K562 (cell line): ENCODE measurements at regions not wholly inside any gene's neighbourhood (a gene's known extent, or its start where the extent isn't known, plus 50 kb on each side); places are given as distances from the start of the nearest gene placed in this dataset.
A peak's percentile ranks its signal among the peaks of the same experiment; 100 is the strongest.

Source experiments
- ATAC-seq: fragments of 200-7000 bp; cut with Tn5 transposase; 3 replicates; pipeline ENCODE4 v1.9.1; 2020; ENCODE audit warnings: moderate library complexity
- BruUV-seq: library from RNA; stranded (reverse); fragments of 400-500 nt; replicated peaks from 2 replicates; lab custom pipeline; 2021; lab: Mats Ljungman, UMichigan
- CTCF ChIA-PET: fragments of 300-600 bp; formaldehyde crosslinking; extraction: SDS; loops from one replicate; lab custom pipeline; 2021; ENCODE audit warnings: low intra/inter-chr PET ratio; lab: Yijun Ruan, JAX
- POLR2A ChIA-PET: fragments of 300-600, 350-650 bp; sonication (Branson Sonifier 250); formaldehyde crosslinking; extraction: SDS; loops from one replicate; lab custom pipeline; 2021; ENCODE audit warnings: antibody characterized with exemption, inconsistent platforms; lab: Yijun Ruan, JAX
- DNase-seq, 4 experiments: peaks; one replicate each; pipeline versions ENCODE4 v3.0.0 to v3.0.0-alpha.2; 2011 to 2018; ENCODE audit warnings: low spot score in 3 of 4, mixed read lengths in 3 of 4; ENCODE audit errors: extremely low read depth in 1 of 4
- FAIRE-seq: peaks from 2 replicates; lab custom pipeline; 2011; peaks lifted over from hg19 to GRCh38; lab: Jason Lieb, UNC
- H2AFZ ChIP-seq: 2 replicates; pipeline ENCODE4 v1.6.0; 2011; ENCODE audit warnings: low read depth, low read length, control low read depth, inconsistent platforms
- H3K27ac ChIP-seq: fragments of 200-600 bp; 3 replicates; pipeline ENCODE4 v1.8.0; 2011; ENCODE audit warnings: low read depth, mild to moderate bottlenecking, control low read depth, inconsistent platforms, low read length, moderate library complexity, mixed read lengths; ENCODE audit errors: extremely low read depth
- H3K27me3 ChIP-seq, 2 experiments: fragments of 300-600 bp in 1 of 2; 2 replicates in 1 of 2; 3 replicates in 1 of 2; pipeline versions ENCODE4 v1.6.0 to v1.8.0; 2011; ENCODE audit warnings: inconsistent platforms in 2 of 2, low read length in 2 of 2, mild to moderate bottlenecking in 1 of 2, mixed read lengths in 1 of 2, moderate library complexity in 1 of 2; ENCODE audit not compliant: control insufficient read depth in 2 of 2, insufficient read depth in 2 of 2
- H3K36me3 ChIP-seq: fragments of 300-600 bp; 3 replicates; pipeline ENCODE4 v1.8.0; 2011; ENCODE audit warnings: mild to moderate bottlenecking, low read length, inconsistent platforms; ENCODE audit not compliant: control insufficient read depth, insufficient read depth
- H3K4me1 ChIP-seq, 2 experiments: fragments of 200-600 bp in 1 of 2; replicated peaks in 1 of 2; 2 replicates in 1 of 2; 3 replicates in 1 of 2; pipeline versions ENCODE4 v1.5.1 to v1.8.0; 2011; ENCODE audit warnings: inconsistent platforms in 2 of 2, low read length in 2 of 2, mild to moderate bottlenecking in 1 of 2, mixed read lengths in 1 of 2, moderate library complexity in 1 of 2; ENCODE audit not compliant: control insufficient read depth in 2 of 2, insufficient read depth in 2 of 2
- H3K4me2 ChIP-seq: 2 replicates; pipeline ENCODE4 v1.6.1; 2011; ENCODE audit warnings: low read length, control low read depth, inconsistent platforms, mixed read lengths; ENCODE audit not compliant: insufficient read depth
- H3K4me3 ChIP-seq: fragments of 200-600 bp; sonication (generic), shearing (Covaris generic); 2 replicates; pipeline ENCODE4 v1.5.1; 2016; ENCODE audit warnings: control low read depth, inconsistent platforms
- H3K79me2 ChIP-seq: fragments of 200-600 bp; 3 replicates; pipeline ENCODE4 v1.8.0; 2011; ENCODE audit warnings: low read length, inconsistent platforms; ENCODE audit not compliant: control insufficient read depth, insufficient read depth
- H3K9ac ChIP-seq, 2 experiments: 2 replicates each; pipeline versions ENCODE4 v1.6.0 to v1.6.1; 2011; ENCODE audit warnings: low read depth in 2 of 2, low read length in 2 of 2, control low read depth in 1 of 2, inconsistent platforms in 1 of 2, mild to moderate bottlenecking in 1 of 2, mixed read lengths in 1 of 2; ENCODE audit not compliant: insufficient read depth in 1 of 2
- H3K9me1 ChIP-seq: one replicate; pipeline ENCODE4 v1.6.0; 2011; ENCODE audit warnings: inconsistent platforms, mild to moderate bottlenecking, low read length, moderate library complexity; ENCODE audit not compliant: control insufficient read depth, insufficient read depth
- H3K9me3 ChIP-seq: replicated peaks from 2 replicates; pipeline ENCODE4 v1.5.1; 2011; ENCODE audit warnings: low read depth, low read length, inconsistent platforms; ENCODE audit not compliant: control insufficient read depth, insufficient read depth
- H4K20me1 ChIP-seq: replicated peaks from 2 replicates; pipeline ENCODE4 v1.6.1; 2011; ENCODE audit warnings: low read length, inconsistent platforms, mixed read lengths; ENCODE audit not compliant: control insufficient read depth, insufficient read depth
- CCNT2 ChIP-seq: IDR thresholded peaks from 2 replicates; pipeline ENCODE4 v1.6.1; 2011; ENCODE audit warnings: borderline replicate concordance, low read depth, mild to moderate bottlenecking, moderate library complexity, mixed read lengths, low read length; ENCODE audit not compliant: insufficient read length; ENCODE audit errors: extremely low read depth
- CREB3L1 ChIP-seq: fragments of 450-650 bp; IDR thresholded peaks from 2 replicates; pipeline ENCODE4 v1.6.1; 2014; ENCODE audit warnings: low read depth, mild to moderate bottlenecking, moderate library complexity, borderline replicate concordance
- CTBP1 ChIP-seq: fragments of 450-650 bp; IDR thresholded peaks from 2 replicates; pipeline ENCODE4 v1.6.1; 2016; ENCODE audit warnings: borderline replicate concordance
- EGR1 ChIP-seq: fragments of 450-650 bp; conservative IDR thresholded peaks from 2 replicates; pipeline ENCODE4 v1.6.1; 2017; ENCODE audit warnings: mild to moderate bottlenecking
- EWSR1 ChIP-seq: fragments of 450-650 bp; IDR thresholded peaks from 2 replicates; pipeline ENCODE4 v1.6.1; 2018; ENCODE audit warnings: borderline replicate concordance, mild to moderate bottlenecking, low read depth, moderate library complexity; ENCODE audit not compliant: partially characterized antibody
- FOXA3 ChIP-seq, 2 experiments: fragments of 450-650 bp in 1 of 2; sonication (generic) in 1 of 2; formaldehyde crosslinking; IDR thresholded peaks in 1 of 2; conservative IDR thresholded peaks in 1 of 2; 2 replicates each; pipeline versions ENCODE4 v1.4.0 to v1.8.0; 2020 to 2022; ENCODE audit warnings: mild to moderate bottlenecking in 2 of 2, missing genetic modification reagents in 1 of 2
- FOXJ2 ChIP-seq: fragments of 200-800 bp; sonication (Bioruptor generic); IDR thresholded peaks from 2 replicates; pipeline ENCODE4 v1.6.1; 2016; ENCODE audit warnings: missing genetic modification characterization, missing compliant biosample characterization
- GATAD2A ChIP-seq: fragments of 450-650 bp; IDR thresholded peaks from 2 replicates; pipeline ENCODE4 v1.6.1; 2017
- HNRNPK ChIP-seq: fragments of 200-400 bp; formaldehyde crosslinking; IDR thresholded peaks from one replicate; pipeline ENCODE4 v1.6.1; 2018; ENCODE audit warnings: mild to moderate bottlenecking, low read depth, low read length; ENCODE audit not compliant: poor library complexity, severe bottlenecking
- HNRNPLL ChIP-seq: fragments of 200-400 bp; formaldehyde crosslinking; IDR thresholded peaks from 2 replicates; pipeline ENCODE4 v1.6.1; 2017; ENCODE audit warnings: low read length, low read depth, mild to moderate bottlenecking; ENCODE audit not compliant: poor library complexity, severe bottlenecking
- MIER1 ChIP-seq: fragments of 450-650 bp; IDR thresholded peaks from 2 replicates; pipeline ENCODE4 v1.6.1; 2016; ENCODE audit warnings: antibody characterized with exemption, mild to moderate bottlenecking, low read depth
- POLR2AphosphoS2 ChIP-seq: IDR thresholded peaks from 2 replicates; pipeline ENCODE4 v1.6.1; 2012; ENCODE audit warnings: low read length, improper control_type of control experiment
- RAD51 ChIP-seq: fragments of 450-650 bp; IDR thresholded peaks from 2 replicates; pipeline ENCODE4 v1.7.1; 2016; ENCODE audit warnings: low read depth, mild to moderate bottlenecking, borderline replicate concordance
- RNF2 ChIP-seq: sonication (generic); IDR thresholded peaks from 2 replicates; pipeline ENCODE4 v1.6.1; 2016
- SMAD2 ChIP-seq: fragments of 150-350 bp; IDR thresholded peaks from 2 replicates; pipeline ENCODE4 v1.6.1; 2014; ENCODE audit warnings: low read depth, mild to moderate bottlenecking, low read length
- SNAPC5 ChIP-seq: fragments of 250-450 bp; sonication (Bioruptor Pico); IDR thresholded peaks from 2 replicates; pipeline ENCODE4 v1.8.0; 2021; ENCODE audit warnings: moderate library complexity, mild to moderate bottlenecking, inconsistent platforms
- SPI1 ChIP-seq: IDR thresholded peaks from 2 replicates; pipeline ENCODE4 v1.6.1; 2011; ENCODE audit warnings: low read depth, low read length, control low read depth, borderline replicate concordance
- ZNF134 ChIP-seq: fragments of 250-450 bp; sonication (Bioruptor Pico); conservative IDR thresholded peaks from 2 replicates; pipeline ENCODE4 v1.4.0; 2020
- ZNF212 ChIP-seq: fragments of 450-650 bp; formaldehyde crosslinking; IDR thresholded peaks from 2 replicates; pipeline ENCODE4 v1.4.0; 2020; ENCODE audit warnings: mild to moderate bottlenecking
- ZNF589 ChIP-seq: fragments of 200-800 bp; sonication (Bioruptor generic); IDR thresholded peaks from 2 replicates; pipeline ENCODE4 v1.6.1; 2016; ENCODE audit warnings: low read depth, missing genetic modification characterization, missing compliant biosample characterization
- WGBS: fragments of 100-300 bp; shearing (Covaris generic); methylation state at CpG from one replicate; pipeline ENCODE4 v1.1.6; 2016; ENCODE audit warnings: low coverage, mixed read lengths; ENCODE audit not compliant: insufficient coverage; ENCODE audit errors: missing lambda C conversion rate; 5-methylcytosine and 5-hydroxymethylcytosine counted together
- in situ Hi-C: fragments of 300-500 bp; cut with MboI; formaldehyde crosslinking; loops from 4 replicates; pipeline ENCODE4 v1.15.0; 2018; ENCODE audit warnings: inconsistent platforms, mixed read lengths
- intact Hi-C: fragments of 100-400 bp; cut with micrococcal nuclease; formaldehyde crosslinking; loops from 2 replicates; pipeline ENCODE4 v1.14.2; 2022
- TF ChIP-seq, protein P1 (sequence below): sonication (generic); formaldehyde crosslinking; IDR thresholded peaks from 2 replicates; pipeline ENCODE4 v1.8.1; 2022; ENCODE audit warnings: missing genetic modification reagents

- peak overlapping the region; percentile 43; the same call in 1 of the 2 replicates for H2AFZ ChIP-seq
- no peaks in the 10 kb centered on the region for H3K36me3 ChIP-seq
- DNase-seq (no peak), ATAC-seq (no peak)
- no peaks in the 10 kb centered on the region for H3K79me2 ChIP-seq
- ChIA-PET CTCF (no interaction called here), POLR2A (interaction anchor here (0.6 to 1.4 kb wide), 3 partner anchors 12 to 75 kb away, joined by 3 to 5 read pairs (median 3); no protein-coding TSS in a partner anchor)
- H4K20me1 ChIP-seq, result no peaks in the 10 kb centered on the region
- no peak overlapping the region for H3K4me3 ChIP-seq
- H3K9me3 ChIP-seq, result no peaks in the 10 kb centered on the region
- peak overlapping the region; percentile 13; the same call in 1 of the 2 replicates for H3K4me2 ChIP-seq
- peaks cover 0 to 26% of the 10 kb centered on the region in 2 experiments; a peak in 4 of 5 replicates for H3K4me1 ChIP-seq
- no TSS peak for BruUV-seq
- no peak overlapping the region for H3K27ac ChIP-seq
- no peak overlapping the region for H3K9ac ChIP-seq
- TF ChIP-seq EGR1 (peak; percentile 19; the same call in 1 of the 2 replicates), ZNF134 (CRISPR knock-in tag) (no peak), SPI1 (peak; percentile 91), ZNF589 (CRISPR knock-in tag) (no peak), MIER1 (no peak), SMAD2 (no peak), FOXA3 (CRISPR knock-in tag; conservative IDR thresholded peaks at IDR 0.05 in 1 of 2, IDR thresholded peaks at IDR 0.05 in 1 of 2) (peak in 1 of 2 experiments; percentile 85; a peak in 2 of 4 replicates), GATAD2A (no peak), CTBP1 (0 out of 2 replicates have a peak, but pooled peaks have one; percentile 30), POLR2AphosphoS2 (no peak), CREB3L1 (no peak), CCNT2 (no peak), ZNF212 (CRISPR knock-in tag) (no peak), EWSR1 (no peak), RAD51 (no peak), HNRNPK (no peak), RNF2 (no peak), FOXJ2 (tag) (0 out of 2 replicates have a peak, but pooled peaks have one; percentile 41), SNAPC5 (CRISPR knock-in tag) (no peak), HNRNPLL (no peak)
- TF ChIP-seq, protein P1, sequence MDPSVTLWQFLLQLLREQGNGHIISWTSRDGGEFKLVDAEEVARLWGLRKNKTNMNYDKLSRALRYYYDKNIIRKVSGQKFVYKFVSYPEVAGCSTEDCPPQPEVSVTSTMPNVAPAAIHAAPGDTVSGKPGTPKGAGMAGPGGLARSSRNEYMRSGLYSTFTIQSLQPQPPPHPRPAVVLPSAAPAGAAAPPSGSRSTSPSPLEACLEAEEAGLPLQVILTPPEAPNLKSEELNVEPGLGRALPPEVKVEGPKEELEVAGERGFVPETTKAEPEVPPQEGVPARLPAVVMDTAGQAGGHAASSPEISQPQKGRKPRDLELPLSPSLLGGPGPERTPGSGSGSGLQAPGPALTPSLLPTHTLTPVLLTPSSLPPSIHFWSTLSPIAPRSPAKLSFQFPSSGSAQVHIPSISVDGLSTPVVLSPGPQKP (CRISPR knock-in tag), result no peak
- TF ChIP-seq, all 486 proteins: peak for 5
- H3K9me1 ChIP-seq, result no peaks in the 10 kb centered on the region
- H3K27me3 ChIP-seq, result no peaks in the 10 kb centered on the region
- intact Hi-C loops, result no loop called here
- FAIRE-seq, result no peak
- in situ Hi-C loops, result no loop called here
- WGBS, result 5% methylated on average over 3 of the region's 3 CpGs
These were observed 50.6 kb upstream of the MRPS6 start for GRCh38 chr21:34022627-34023335.
